PC-9 (cell line): ENCODE measurements at regions not wholly inside any gene's neighbourhood (a gene's known extent, or its start where the extent isn't known, plus 50 kb on each side); places are given as distances from the start of the nearest gene placed in this dataset.

ENCODE experiments used
- CTCF ChIP-seq: fragments of 200-600 bp; sonication (generic); conservative IDR thresholded peaks from 2 replicates; pipeline ENCODE4 v1.6.1; 2017; ENCODE audit warnings: mixed run types, antibody characterized with exemption, mild to moderate bottlenecking, moderate library complexity
- EZH2 ChIP-seq: fragments of 200-600 bp; sonication (generic); IDR thresholded peaks from 2 replicates; pipeline ENCODE4 v1.8.0; 2017; ENCODE audit warnings: antibody characterized with exemption, low read depth

GRCh38 chr11:43585877-43586608, 94.5 kb upstream of the HSD17B12 start:
- no peak for TF ChIP-seq CTCF
- TF ChIP-seq EZH2: no peak
